Kidney (tissue), 13 donors: ENCODE measurements at regions not wholly inside any gene's neighbourhood (a gene's known extent, or its start where the extent isn't known, plus 50 kb on each side); places are given as distances from the start of the nearest gene placed in this dataset.

ENCODE experiments used
- DNase-seq, 5 donors: peaks; one replicate each; pipeline ENCODE4 v3.0.0-alpha.2; 2013 to 2020
- FAIRE-seq: peaks from 2 replicates; lab custom pipeline; 2012; peaks lifted over from hg19 to GRCh38; lab: Jason Lieb, UNC
- H3K27ac ChIP-seq, 2 donors: one replicate each; pipeline ENCODE4 v1.7.0; 2013; ENCODE audit warnings: low read depth in 2 of 2, low read length in 2 of 2, inconsistent platforms in 1 of 2
- H3K27me3 ChIP-seq: one replicate; pipeline ENCODE4 v1.7.1; 2013; ENCODE audit warnings: low read length, inconsistent platforms; ENCODE audit not compliant: control insufficient read depth, insufficient read depth
- H3K36me3 ChIP-seq, 3 donors: one replicate each; pipeline versions ENCODE4 v1.7.0 to v1.7.1; 2013; ENCODE audit warnings: low read length in 3 of 3, control low read depth in 1 of 3, inconsistent platforms in 1 of 3; ENCODE audit not compliant: insufficient read depth in 3 of 3, control insufficient read depth in 2 of 3
- H3K4me1 ChIP-seq, 3 donors: one replicate each; pipeline versions ENCODE4 v1.7.0 to v1.7.1; 2013; ENCODE audit warnings: low read length in 3 of 3, inconsistent platforms in 1 of 3, low read depth in 1 of 3; ENCODE audit not compliant: control insufficient read depth in 2 of 3, insufficient read depth in 2 of 3
- H3K4me3 ChIP-seq, 3 donors: one replicate each; pipeline versions ENCODE4 v1.7.0 to v1.8.1; 2013; ENCODE audit warnings: low read length in 3 of 3, control low read depth in 1 of 3, inconsistent platforms in 1 of 3
- H3K9ac ChIP-seq, 3 donors: one replicate each; pipeline versions ENCODE4 v1.7.0 to v1.7.1; 2013; ENCODE audit warnings: low read length in 3 of 3, control low read depth in 1 of 3, inconsistent platforms in 1 of 3
- H3K9me3 ChIP-seq, 3 donors: one replicate each; pipeline versions ENCODE4 v1.7.0 to v1.7.1; 2013; ENCODE audit warnings: low read length in 3 of 3, control low read depth in 1 of 3, inconsistent platforms in 1 of 3; ENCODE audit not compliant: control insufficient read depth in 2 of 3, insufficient read depth in 1 of 3
- CTCF ChIP-seq: IDR thresholded peaks from 3 replicates; pipeline ENCODE4 v1.5.1; 2012; ENCODE audit warnings: mild to moderate bottlenecking, moderate library complexity, borderline replicate concordance; ENCODE audit not compliant: insufficient read depth; ENCODE audit errors: extremely low read depth
- intact Hi-C: fragments of 100-400 bp; cut with DNase I; formaldehyde crosslinking; loops from one replicate; pipeline ENCODE4 v1.11.1; 2022
- donor health status: control.
- donor health status: control.
- donor health status: control.
- donor health status: control.
- donor health status: control.
- donor health status: DM: yes; HTN: yes; CAD: no.
- donor health status: Normal renal cell carcinoma (clear cell type).

GRCh38 chr13:112178769-112179168 lies 111.8 kb downstream of the SOX1 start:
- no peak for DNase-seq
- no peaks in the 10 kb centered on the region for H3K27me3 ChIP-seq
- no peaks in the 10 kb centered on the region for H3K36me3 ChIP-seq
- no peaks in the 10 kb centered on the region for H3K4me1 ChIP-seq
- no peak for FAIRE-seq
- H3K9me3 ChIP-seq: peaks cover 0 to 8% (median 0%) of the 10 kb centered on the region in 3 donors
- intact Hi-C loops: no loop called here
- TF ChIP-seq CTCF: no peak
- no peak overlapping the region for H3K4me3 ChIP-seq
- no peak overlapping the region for H3K9ac ChIP-seq
- H3K27ac ChIP-seq: no peak overlapping the region

DNA sequence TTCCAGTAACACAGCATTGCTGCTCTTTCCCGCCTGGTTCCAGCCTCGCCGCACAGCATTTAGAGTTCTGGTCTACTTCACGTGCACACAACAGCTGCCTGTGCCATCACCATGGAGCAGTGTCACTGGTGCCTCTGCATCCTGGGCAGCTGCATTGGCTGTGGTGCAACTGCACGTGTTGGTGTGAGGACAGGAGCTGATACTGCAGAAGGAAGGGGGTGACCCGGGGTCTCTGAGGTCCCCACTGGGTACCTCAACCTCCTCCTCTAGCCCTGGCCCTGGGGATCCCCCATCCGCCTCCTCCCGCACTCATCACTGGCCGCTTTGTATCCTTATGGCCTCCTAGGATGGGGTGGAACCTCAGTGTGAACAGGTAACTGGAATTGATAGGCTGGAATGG lies 112.5 kb downstream of the SOX1 start:
- Histone ChIP-seq H3K27ac (no peak overlapping the region), H3K27me3 (no peaks in the 10 kb centered on the region), H3K36me3 (no peaks in the 10 kb centered on the region), H3K9ac (no peak overlapping the region), H3K4me1 (no peaks in the 10 kb centered on the region), H3K4me3 (no peak overlapping the region), H3K9me3 (peaks cover 0 to 2% (median 0%) of the 10 kb centered on the region in 3 donors)
- no peak for TF ChIP-seq CTCF
- FAIRE-seq: no peak
- no peak for DNase-seq
- intact Hi-C loops: no loop called here

DNA sequence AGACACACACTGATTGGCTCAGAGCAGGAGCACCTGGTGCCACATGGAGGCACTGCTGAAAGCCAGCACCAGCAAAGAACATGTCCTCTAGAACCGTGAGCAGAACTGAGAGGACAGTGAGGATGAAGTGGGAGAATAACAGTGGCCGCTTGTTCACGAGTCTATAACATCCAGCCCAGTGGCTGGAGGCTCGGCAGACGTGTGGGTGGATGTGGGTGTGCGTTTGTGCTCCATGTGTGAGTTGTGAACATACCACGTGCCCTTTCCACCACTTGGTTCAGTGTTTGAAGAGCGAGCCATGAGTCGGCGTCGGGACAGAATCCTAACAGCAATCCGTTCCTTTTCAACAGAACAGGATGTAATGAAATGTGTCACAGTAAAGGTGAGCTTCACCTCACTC lies 113.0 kb downstream of the SOX1 start:
- Histone ChIP-seq H3K27ac (no peak overlapping the region), H3K36me3 (no peaks in the 10 kb centered on the region), H3K27me3 (no peaks in the 10 kb centered on the region), H3K4me1 (no peaks in the 10 kb centered on the region), H3K4me3 (no peak overlapping the region), H3K9ac (no peak overlapping the region), H3K9me3 (no peaks in the 10 kb centered on the region)
- no peak for TF ChIP-seq CTCF
- intact Hi-C loops: no loop called here
- FAIRE-seq: no peak
- no peak for DNase-seq
